CD4-positive, alpha-beta T cell treated with Interleukin-4 for 4 hours (primary cell): ENCODE measurements at regions not wholly inside any gene's neighbourhood (a gene's known extent, or its start where the extent isn't known, plus 50 kb on each side); places are given as distances from the start of the nearest gene placed in this dataset.
"Not testable (repeated sequence)": the region's sequence is repeated elsewhere in the genome, so short reads cannot be mapped to it uniquely, and the experiment has no call there.

ENCODE experiments used
- DNase-seq: peaks from one replicate; pipeline ENCODE4 v3.0.0-alpha.2; 2020

GRCh38 chr4:19193274-19193981, 1058.3 kb upstream of the SLIT2 start:
- no peak for DNase-seq

DNA sequence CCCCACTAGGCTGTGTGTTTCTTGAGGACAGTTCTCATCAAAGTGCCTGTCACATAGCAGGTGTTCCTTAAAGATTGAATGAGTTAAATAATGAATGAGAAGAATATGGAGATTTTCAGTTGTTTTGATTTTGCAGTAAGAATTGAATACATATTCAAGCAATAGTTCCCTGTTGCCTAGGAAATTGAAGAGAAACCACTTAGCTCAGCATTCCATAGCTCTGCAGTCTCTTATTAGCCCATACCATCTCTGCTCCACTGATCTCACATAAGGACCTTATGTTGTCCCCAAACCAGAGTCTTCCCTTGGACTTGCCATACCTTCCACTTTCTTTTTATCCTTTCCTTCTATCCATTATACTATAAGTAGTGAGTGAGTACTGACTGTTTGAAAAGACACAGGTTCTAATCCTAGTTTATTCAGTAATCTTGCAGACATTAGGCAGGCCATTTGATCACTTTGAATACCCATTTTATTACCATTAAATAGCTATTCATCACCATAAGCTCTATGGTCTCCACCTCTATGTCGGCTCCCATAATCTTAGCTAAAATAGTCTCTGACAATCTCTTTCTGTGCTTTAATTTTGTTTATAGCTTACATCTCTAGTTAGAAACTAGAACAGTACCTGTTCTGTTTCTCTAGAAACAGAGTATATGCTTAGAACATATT, 1059.6 kb upstream of the SLIT2 start:
- DNase-seq = no peak

DNA sequence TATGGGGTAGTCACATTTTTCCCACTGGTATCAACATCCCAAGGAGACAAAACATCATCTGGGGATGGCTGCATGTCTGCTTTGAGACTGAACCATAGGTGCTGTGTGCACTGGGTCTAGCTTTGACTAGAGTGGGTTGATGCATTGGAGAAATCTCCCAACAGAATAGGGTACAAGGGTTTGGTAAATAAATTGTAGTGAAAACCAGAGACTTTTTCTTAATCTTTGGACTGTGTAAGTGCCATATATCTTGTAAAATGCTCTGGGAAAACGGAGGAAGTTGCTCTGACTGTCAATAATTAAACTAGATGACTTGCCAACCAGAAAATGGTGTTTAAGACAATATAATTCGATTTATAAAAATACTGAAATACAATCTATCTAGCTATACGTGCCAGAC, 1064.0 kb upstream of the SLIT2 start:
- no peak for DNase-seq

DNA sequence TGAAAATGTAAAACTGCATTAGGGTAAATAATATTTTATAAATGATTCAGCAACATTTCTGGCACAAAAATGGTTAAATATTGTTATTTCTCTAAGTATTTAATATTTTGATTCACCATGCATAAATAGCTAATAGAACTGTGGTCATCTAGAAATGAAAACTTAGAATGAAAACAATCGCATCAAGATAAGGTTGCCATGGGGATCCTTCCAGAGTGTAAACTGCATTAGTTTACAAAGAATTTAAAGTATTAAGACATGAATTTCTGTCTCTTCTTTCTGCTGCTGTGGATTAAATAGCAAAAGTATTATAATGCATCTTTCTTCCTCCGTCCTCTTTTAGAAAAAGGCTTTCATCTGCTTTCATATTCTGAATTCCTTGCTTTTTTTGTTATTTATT, 1064.6 kb upstream of the SLIT2 start:
- DNase-seq = no peak

- not testable (repeated sequence) for DNase-seq
Observed at GRCh38 chr4:19181631-19182030, 1070.1 kb upstream of the SLIT2 start.

DNA sequence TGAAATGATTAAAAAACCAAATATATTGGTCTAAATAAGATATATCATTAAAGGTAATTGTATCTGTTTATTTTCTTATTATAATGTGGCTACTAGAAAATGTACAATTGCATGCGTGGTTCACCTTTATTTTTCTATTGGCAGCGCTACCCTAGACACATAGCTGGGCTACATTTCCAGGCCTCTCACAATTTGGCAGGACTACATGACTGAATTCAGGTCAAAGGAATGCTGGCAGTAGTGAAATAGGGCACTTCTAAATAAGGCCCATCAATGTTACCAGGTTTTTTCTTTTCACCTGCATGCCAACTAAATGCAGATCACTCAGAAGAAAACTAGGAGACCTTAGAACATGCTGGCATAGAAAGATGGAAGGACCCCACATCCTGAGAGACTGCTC, 1072.9 kb upstream of the SLIT2 start:
- no peak for DNase-seq

GRCh38 chr4:19177616-19178015, 1074.1 kb upstream of the SLIT2 start:
- no peak for DNase-seq

- no peak for DNase-seq
Observed at GRCh38 chr4:19171832-19172231, 1079.9 kb upstream of the SLIT2 start.

DNA sequence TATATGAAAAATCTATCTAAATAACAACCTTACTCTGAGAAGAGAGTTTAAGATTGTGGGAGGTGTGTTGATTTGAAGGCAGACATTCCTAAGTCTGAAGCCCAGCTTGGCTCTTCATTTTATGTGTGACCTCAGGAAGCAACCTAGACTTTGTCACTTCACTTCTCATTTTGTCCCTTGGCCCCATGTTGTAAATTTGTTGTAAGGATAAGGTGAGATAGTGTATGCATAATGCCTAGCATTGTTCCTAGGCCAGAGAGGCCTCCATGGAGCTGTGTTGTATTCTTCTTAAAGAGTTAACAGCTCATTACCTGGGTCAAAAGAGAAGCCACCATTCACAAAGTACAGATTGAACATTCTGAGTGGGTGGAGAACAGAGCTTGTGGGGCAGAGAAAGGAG, 1084.4 kb upstream of the SLIT2 start:
- DNase-seq = no peak

DNA sequence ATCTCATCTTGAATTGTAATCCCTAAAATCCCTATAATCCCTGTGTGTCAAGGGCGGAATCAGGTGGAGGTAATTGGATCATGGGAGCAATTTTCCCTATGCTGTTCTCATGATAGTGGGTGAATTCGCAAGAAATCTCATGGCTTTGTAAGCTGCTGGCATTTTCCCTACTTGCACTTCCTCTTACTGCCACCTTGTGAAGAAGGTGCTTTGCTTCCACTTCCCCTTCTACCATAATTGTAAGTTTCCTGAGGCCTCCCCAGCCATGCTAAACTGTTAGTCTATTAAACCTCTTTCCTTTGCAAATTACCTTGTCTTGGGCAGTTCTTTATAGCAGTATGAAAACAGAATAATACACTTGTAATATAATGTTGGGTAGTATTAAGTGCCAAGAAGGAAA, 1087.4 kb upstream of the SLIT2 start:
- DNase-seq = no peak

DNA sequence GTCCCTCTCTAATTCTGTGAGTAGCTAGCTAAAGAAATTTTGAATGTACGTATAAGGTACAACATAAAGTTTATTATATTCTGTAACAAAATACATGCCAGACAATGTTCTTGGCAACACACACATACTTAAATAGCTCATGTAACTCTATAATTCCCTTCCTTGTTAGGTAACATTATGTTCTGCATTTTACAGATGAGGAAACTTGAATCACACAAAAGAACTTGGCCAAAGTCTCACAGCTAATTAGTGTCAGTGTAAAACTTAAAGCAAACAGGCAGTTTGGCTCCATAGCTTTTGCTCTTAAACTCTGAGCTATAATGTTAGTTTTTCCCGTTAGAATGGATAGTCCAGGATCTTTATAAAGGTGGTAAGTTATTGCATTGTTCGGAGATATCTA, 1091.8 kb upstream of the SLIT2 start:
- DNase-seq = no peak

- no peak for DNase-seq
Observed at GRCh38 chr4:19158107-19158809, 1093.4 kb upstream of the SLIT2 start.

DNA sequence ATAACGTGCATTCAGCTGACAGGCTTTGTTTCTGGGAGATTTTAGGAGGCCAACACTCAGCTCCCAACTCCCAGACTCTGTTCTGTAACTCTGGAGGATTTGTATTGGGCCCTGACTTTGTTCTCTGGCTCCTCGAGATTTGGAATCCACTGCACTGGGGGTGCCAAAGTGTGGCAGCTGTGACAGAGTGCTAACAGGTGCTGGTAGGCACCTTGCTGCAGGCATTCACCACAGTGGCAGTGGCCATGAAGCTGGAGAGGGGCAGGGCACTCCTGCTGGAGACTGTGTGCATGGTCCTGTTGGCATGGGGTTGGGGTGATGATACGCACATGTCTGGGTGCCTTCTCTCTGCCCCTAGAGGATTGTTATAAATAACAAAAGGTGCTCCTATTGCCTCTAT, 1094.9 kb upstream of the SLIT2 start:
- no peak for DNase-seq

DNA sequence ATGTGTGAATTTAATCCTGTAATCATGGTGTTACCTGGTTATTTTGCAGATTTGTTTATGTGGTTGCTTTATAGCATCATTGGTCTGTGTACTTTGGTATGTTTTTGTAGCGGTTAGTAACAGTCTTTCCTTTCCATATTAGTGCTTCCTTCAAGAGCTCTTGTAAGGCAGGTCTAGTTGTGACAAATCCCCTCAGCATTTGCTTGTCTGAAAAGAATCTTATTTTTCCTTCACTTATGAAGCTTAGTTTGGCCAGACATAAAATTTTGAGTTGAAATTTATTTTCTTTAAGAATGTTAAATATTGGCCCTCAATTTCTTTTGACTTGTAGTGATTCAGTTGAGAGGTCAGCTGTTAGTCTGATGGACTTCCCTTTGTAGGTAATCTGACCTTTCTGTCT, 1096.1 kb upstream of the SLIT2 start:
- DNase-seq = no peak

DNA sequence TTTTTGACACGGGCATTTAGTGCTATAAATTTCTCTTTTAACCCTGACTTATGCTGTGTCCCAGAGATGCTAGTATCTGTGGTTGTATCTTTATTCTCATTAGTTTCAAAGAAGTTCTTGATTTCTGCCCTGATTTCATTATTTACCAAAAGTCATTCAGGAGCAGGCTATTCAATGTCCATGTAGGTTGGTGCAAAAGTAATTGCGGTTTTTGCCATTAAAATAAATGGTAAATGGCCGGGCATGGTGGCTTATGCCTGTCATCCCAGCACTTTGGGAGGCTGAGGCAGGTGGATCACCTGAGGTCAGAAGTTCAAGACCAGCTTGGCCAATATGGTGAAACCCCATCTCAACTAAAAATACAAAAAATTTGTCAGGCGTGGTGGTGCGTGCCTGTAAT, 1097.4 kb upstream of the SLIT2 start:
- DNase-seq = not testable (repeated sequence)

DNA sequence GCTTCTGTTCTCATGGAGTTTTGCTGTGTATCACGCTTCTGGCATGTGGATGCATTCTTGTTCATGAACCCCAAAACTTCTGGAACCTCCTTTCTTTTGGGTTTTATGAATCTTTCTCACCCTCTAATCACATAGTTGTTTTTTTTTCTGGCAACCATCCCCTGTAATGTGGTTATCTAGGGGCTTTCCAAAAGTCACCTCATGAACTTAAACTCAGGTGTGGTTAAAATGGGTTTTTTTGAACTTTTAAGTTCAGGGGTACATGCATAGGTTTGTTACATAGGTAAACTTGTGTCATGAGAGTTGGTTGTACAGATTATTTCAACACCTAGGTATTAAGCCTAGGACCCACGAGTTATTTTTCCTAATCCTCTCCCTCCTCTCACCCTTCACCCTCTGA, 1099.4 kb upstream of the SLIT2 start:
- no peak for DNase-seq

GRCh38 chr4:19151684-19152083, 1100.0 kb upstream of the SLIT2 start:
- DNase-seq = no peak

DNA sequence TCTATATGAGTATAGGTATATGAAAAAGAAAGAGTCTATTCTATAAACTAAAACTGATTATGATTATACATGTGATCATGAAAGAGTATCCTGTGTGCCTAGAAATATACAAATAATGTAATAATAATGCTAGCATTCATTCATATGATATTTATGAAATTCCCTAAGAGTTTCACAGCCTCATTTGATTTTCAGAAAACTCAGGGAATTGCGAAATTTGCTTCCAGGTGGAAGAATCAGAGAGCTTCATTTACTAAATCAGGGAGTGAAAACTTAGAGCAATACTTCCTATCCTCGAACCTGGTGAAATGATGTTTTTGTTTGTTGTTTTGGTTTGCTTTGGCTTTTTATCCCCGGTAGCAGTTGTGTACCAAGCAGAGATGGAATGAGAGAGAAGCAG, 1105.7 kb upstream of the SLIT2 start:
- no peak for DNase-seq

GRCh38 chr4:19135895-19136633, 1114.5 kb upstream of the LCORL start:
- no peak for DNase-seq

DNA sequence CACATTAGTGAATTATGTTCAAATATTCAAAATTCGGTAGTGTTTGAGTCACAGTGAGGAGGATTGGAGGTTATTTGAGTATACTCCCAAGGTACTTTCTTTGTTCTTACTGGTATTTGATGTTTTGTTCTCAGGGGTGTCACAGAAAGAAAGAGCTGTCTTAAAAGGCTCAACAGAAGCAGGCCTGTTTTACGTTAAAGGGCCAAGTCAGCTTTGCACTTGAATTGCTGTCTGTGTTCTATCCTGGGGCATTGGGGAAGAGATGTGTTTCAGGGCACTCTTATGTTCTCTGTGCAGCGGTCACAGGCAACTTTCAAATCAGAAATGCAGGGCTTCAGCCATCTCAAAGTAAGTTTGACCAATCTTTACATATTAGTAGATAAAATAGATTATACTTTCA, 1113.1 kb upstream of the LCORL start:
- no peak for DNase-seq

- no peak for DNase-seq
Observed at GRCh38 chr4:19133315-19133714, 1111.8 kb upstream of the LCORL start.

GRCh38 chr4:19130866-19131265, 1109.3 kb upstream of the LCORL start:
- no peak for DNase-seq

GRCh38 chr4:19128176-19128575, 1106.6 kb upstream of the LCORL start:
- DNase-seq = no peak

DNA sequence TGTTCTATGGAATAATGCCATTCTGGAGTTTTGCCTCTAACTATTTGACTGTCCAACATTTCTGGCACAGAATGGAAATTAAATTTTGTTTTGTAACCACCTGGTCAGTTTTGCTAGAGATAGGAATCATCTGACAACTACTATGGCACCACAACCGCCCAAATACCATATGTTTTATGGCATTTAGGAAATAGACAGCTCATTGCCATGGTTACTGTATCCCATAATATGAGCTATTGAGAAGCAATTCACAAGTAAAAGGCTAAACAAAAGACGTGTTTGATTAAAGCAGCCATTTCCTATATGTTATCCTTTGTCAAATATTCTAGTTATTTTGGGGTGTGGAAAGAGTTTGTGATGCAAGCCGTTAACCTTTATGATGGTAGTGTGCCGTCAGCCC, 1105.3 kb upstream of the LCORL start:
- DNase-seq = no peak
